ENCODE measurements at regions not wholly inside any gene's neighbourhood (a gene's known extent, or its start where the extent isn't known, plus 50 kb on each side); places are given as distances from the start of the nearest gene placed in this dataset.

GRCh38 chr2:142280831-142281230 is 150.0 kb upstream of the LRP1B start:
- H3K27ac Mint-ChIP-seq: no peak overlapping the region
- H3K4me3 ChIP-seq (ENCODE audit: control extremely low read depth in 1 of 5, extremely low read depth in 1 of 5, insufficient read depth in 1 of 5, low read depth in 2 of 5, low read length in 4 of 5): no peak overlapping the region
- no peak overlapping the region for H3K9ac ChIP-seq (ENCODE audit: low read length)
- H3K27me3 Mint-ChIP-seq: no peaks in the 10 kb centered on the region
- DNase-seq (no peak), ATAC-seq (ENCODE audit: low read depth) (no peak)
- 58% methylated on average over 3 of the region's 5 CpGs for WGBS (ENCODE audit: insufficient coverage)
- no peaks in the 10 kb centered on the region for H3K27me3 ChIP-seq (replicated peaks in 1 of 4; ENCODE audit: control extremely low read depth in 1 of 4, control insufficient read depth in 3 of 4, insufficient read depth in 4 of 4, low read length in 3 of 4)
- H3K79me2 ChIP-seq (ENCODE audit: control insufficient read depth, insufficient read depth, low read length): no peaks in the 10 kb centered on the region
- no peak for TF ChIP-seq EZH2 (IDR thresholded peaks at IDR 0.05; ENCODE audit: borderline replicate concordance, insufficient read depth, low read depth, low read length, poor library complexity, severe bottlenecking)
- no peak for TF ChIP-seq CTCF (IDR thresholded peaks at IDR 0.05)
- H3K9me3 Mint-ChIP-seq (ENCODE audit: insufficient read depth): peaks cover 4% of the 10 kb centered on the region
- H4K20me1 ChIP-seq (ENCODE audit: control insufficient read depth, insufficient read depth, low read length, poor library complexity, severe bottlenecking): no peaks in the 10 kb centered on the region
- no peak overlapping the region for H2AFZ ChIP-seq (ENCODE audit: insufficient read depth, low read depth, low read length, poor library complexity, severe bottlenecking)
- ChIA-PET POLR2A (no interaction called here), CTCF (no interaction called here)
- intact Hi-C loops (cut with micrococcal nuclease): no loop called here
- H3K4me1 Mint-ChIP-seq: no peaks in the 10 kb centered on the region
- H3K4me1 ChIP-seq (ENCODE audit: control insufficient read depth in 2 of 2, insufficient read depth in 2 of 2, low read length in 2 of 2): no peaks in the 10 kb centered on the region
- H3K4me2 ChIP-seq (replicated peaks; ENCODE audit: low read depth, low read length, poor library complexity, severe bottlenecking): no peak overlapping the region
- H3K9me3 ChIP-seq (ENCODE audit: control extremely low read depth in 1 of 3, control insufficient read depth in 2 of 3, insufficient read depth in 1 of 3, low read length in 2 of 3): peaks cover 0 to 6% (median 0%) of the 10 kb centered on the region in 3 donors
- no peak overlapping the region for H3K27ac ChIP-seq (ENCODE audit: low read length in 2 of 2)
- H3K4me3 Mint-ChIP-seq: no peak overlapping the region
- no peaks in the 10 kb centered on the region for H3K36me3 ChIP-seq (replicated peaks in 1 of 2; ENCODE audit: control extremely low read depth in 1 of 2, control insufficient read depth in 1 of 2, extremely low read depth in 1 of 2, insufficient read depth in 2 of 2, low read length in 1 of 2)

- no peaks in the 10 kb centered on the region for H3K4me1 Mint-ChIP-seq
- ATAC-seq (ENCODE audit: low read depth): no peak
- Histone ChIP-seq H3K9ac (ENCODE audit: low read length) (no peak overlapping the region), H3K4me1 (ENCODE audit: control insufficient read depth in 2 of 2, insufficient read depth in 2 of 2, low read length in 2 of 2) (no peaks in the 10 kb centered on the region), H4K20me1 (ENCODE audit: control insufficient read depth, insufficient read depth, low read length, poor library complexity, severe bottlenecking) (no peaks in the 10 kb centered on the region), H3K4me3 (ENCODE audit: control extremely low read depth in 1 of 5, extremely low read depth in 1 of 5, insufficient read depth in 1 of 5, low read depth in 2 of 5, low read length in 4 of 5) (no peak overlapping the region), H3K27me3 (replicated peaks in 1 of 4; ENCODE audit: control extremely low read depth in 1 of 4, control insufficient read depth in 3 of 4, insufficient read depth in 4 of 4, low read length in 3 of 4) (no peaks in the 10 kb centered on the region), H3K36me3 (replicated peaks in 1 of 2; ENCODE audit: control extremely low read depth in 1 of 2, control insufficient read depth in 1 of 2, extremely low read depth in 1 of 2, insufficient read depth in 2 of 2, low read length in 1 of 2) (no peaks in the 10 kb centered on the region), H3K9me3 (ENCODE audit: control extremely low read depth in 1 of 3, control insufficient read depth in 2 of 3, insufficient read depth in 1 of 3, low read length in 2 of 3) (peaks cover 0 to 6% (median 0%) of the 10 kb centered on the region in 3 donors), H2AFZ (ENCODE audit: insufficient read depth, low read depth, low read length, poor library complexity, severe bottlenecking) (no peak overlapping the region), H3K27ac (ENCODE audit: low read length in 2 of 2) (no peak overlapping the region), H3K79me2 (ENCODE audit: control insufficient read depth, insufficient read depth, low read length) (no peaks in the 10 kb centered on the region), H3K4me2 (replicated peaks; ENCODE audit: low read depth, low read length, poor library complexity, severe bottlenecking) (no peak overlapping the region)
- TF ChIP-seq EZH2 (IDR thresholded peaks at IDR 0.05; ENCODE audit: borderline replicate concordance, insufficient read depth, low read depth, low read length, poor library complexity, severe bottlenecking): no peak
- no peak for TF ChIP-seq CTCF (IDR thresholded peaks at IDR 0.05)
- H3K27ac Mint-ChIP-seq: no peak overlapping the region
- no peaks in the 10 kb centered on the region for H3K9me3 Mint-ChIP-seq (ENCODE audit: insufficient read depth)
- no peak overlapping the region for H3K4me3 Mint-ChIP-seq
- CTCF ChIA-PET: no interaction called here
- no peaks in the 10 kb centered on the region for H3K27me3 Mint-ChIP-seq
- POLR2A ChIA-PET: no interaction called here
- DNase-seq: no peak
- intact Hi-C loops (cut with micrococcal nuclease): no loop called here
- WGBS (ENCODE audit: insufficient coverage): no CpG with 5 or more reads among the region's 2 CpGs
Observed at GRCh38 chr2:142270990-142271389, 140.2 kb upstream of the LRP1B start.

Measured in B cell (primary cell).